WTC11 (cell line): ENCODE measurements at regions not wholly inside any gene's neighbourhood (a gene's known extent, or its start where the extent isn't known, plus 50 kb on each side); places are given as distances from the start of the nearest gene placed in this dataset.

Experiments
- ARID4B ChIP-seq: sonication (generic); formaldehyde crosslinking; IDR thresholded peaks from 2 replicates; pipeline ENCODE4 v1.8.0; 2023; ENCODE audit warnings: missing genetic modification reagents, mild to moderate bottlenecking, borderline replicate concordance
- ATF2 ChIP-seq: sonication (generic); formaldehyde crosslinking; IDR thresholded peaks from 2 replicates; pipeline ENCODE4 v1.8.1; 2022; ENCODE audit warnings: low read depth, missing genetic modification reagents, borderline replicate concordance
- CDX4 ChIP-seq: fragments of 250-450 bp; sonication (Bioruptor Pico); IDR thresholded peaks from 2 replicates; pipeline ENCODE4 v1.9.0; 2021; ENCODE audit warnings: moderate library complexity, mild to moderate bottlenecking, inconsistent platforms, borderline replicate concordance
- FOXJ3 ChIP-seq: sonication (generic); formaldehyde crosslinking; IDR thresholded peaks from 2 replicates; pipeline ENCODE4 v1.9.0; 2021; ENCODE audit warnings: missing genetic modification reagents, mild to moderate bottlenecking, borderline replicate concordance
- FOXK1 ChIP-seq: sonication (generic); formaldehyde crosslinking; IDR thresholded peaks from 2 replicates; pipeline ENCODE4 v1.8.0; 2022; ENCODE audit warnings: mild to moderate bottlenecking, moderate library complexity, missing genetic modification reagents
- NR1H2 ChIP-seq: sonication (generic); formaldehyde crosslinking; IDR thresholded peaks from 2 replicates; pipeline ENCODE4 v1.9.0; 2021; ENCODE audit warnings: mild to moderate bottlenecking, moderate library complexity, missing genetic modification reagents
- SOX15 ChIP-seq: fragments of 250-450 bp; sonication (Bioruptor Pico); IDR thresholded peaks from 2 replicates; pipeline ENCODE4 v1.9.0; 2021; ENCODE audit warnings: mild to moderate bottlenecking
- ZBTB21 ChIP-seq: sonication (generic); formaldehyde crosslinking; IDR thresholded peaks from 2 replicates; pipeline ENCODE4 v1.8.1; 2023; ENCODE audit warnings: mild to moderate bottlenecking, missing genetic modification reagents, borderline replicate concordance
- ZNF232 ChIP-seq: sonication (generic); formaldehyde crosslinking; IDR thresholded peaks from 2 replicates; pipeline ENCODE4 v1.8.0; 2022; ENCODE audit warnings: mild to moderate bottlenecking, missing genetic modification reagents
- ZNF423 ChIP-seq: fragments of 250-450 bp; sonication (Bioruptor Pico); IDR thresholded peaks from 2 replicates; pipeline ENCODE4 v2.1.2; 2022; ENCODE audit warnings: mild to moderate bottlenecking, moderate library complexity
- ZNF512 ChIP-seq: sonication (generic); formaldehyde crosslinking; IDR thresholded peaks from 2 replicates; pipeline ENCODE4 v1.8.1; 2022; ENCODE audit warnings: missing genetic modification reagents, borderline replicate concordance
- ZNF532 ChIP-seq: fragments of 250-450 bp; sonication (Bioruptor Pico); IDR thresholded peaks from 2 replicates; pipeline ENCODE4 v1.9.0; 2021; ENCODE audit warnings: mild to moderate bottlenecking, borderline replicate concordance
- TF ChIP-seq, protein P1 (sequence below): sonication (generic); formaldehyde crosslinking; IDR thresholded peaks from 2 replicates; pipeline ENCODE4 v1.8.0; 2023; ENCODE audit warnings: mild to moderate bottlenecking, missing genetic modification reagents
- TF ChIP-seq, protein P2 (sequence below): sonication (generic); formaldehyde crosslinking; IDR thresholded peaks from 2 replicates; pipeline ENCODE4 v1.8.1; 2022; ENCODE audit warnings: mild to moderate bottlenecking, missing genetic modification reagents, moderate library complexity, borderline replicate concordance
- TF ChIP-seq, protein P3 (sequence below): sonication (generic); formaldehyde crosslinking; IDR thresholded peaks from 2 replicates; pipeline ENCODE4 v1.8.1; 2023; ENCODE audit warnings: mild to moderate bottlenecking, missing genetic modification reagents, borderline replicate concordance

DNA sequence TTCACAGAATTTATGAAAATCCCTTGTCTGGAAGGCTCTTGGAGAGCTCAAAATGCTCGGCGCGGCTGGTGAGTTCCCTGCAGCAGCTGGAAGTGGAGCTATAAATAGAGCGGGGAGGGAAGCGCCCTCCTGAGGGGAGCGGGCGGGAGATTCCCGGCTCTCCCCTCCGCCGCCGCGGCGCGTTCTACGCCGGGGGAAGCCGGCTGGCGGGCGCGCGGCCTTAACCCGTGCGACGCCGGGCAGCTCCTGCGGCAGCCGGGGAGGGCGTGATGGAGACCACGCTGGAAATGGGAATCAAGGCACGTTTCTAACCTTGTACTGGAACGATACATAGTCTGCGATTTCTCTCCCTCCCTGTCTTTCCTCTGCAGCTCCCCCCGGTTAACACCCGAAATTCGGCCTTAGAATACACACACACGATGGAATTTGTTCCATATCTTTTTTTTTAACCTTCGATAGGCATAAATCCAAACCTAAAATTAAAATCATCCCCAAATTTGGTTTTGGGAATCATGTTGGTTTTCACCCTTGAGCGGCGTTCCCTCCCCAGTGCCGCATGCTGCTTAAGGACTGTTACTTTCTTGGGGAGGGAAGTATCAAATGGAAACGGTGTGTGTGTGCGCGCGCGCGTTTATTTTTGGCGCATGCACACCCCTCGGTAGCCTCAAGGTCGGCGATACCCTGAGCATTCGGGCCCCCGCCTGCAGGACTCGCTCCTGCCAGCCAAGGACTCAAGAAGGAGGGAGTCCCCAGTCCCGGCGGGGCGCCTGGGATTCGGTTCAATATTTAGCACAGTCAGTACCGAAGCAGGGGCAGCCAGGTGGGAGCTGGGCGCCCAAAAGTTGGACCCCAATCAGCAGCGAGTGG lies 306.3 kb upstream of the KCNN2 start (continued):
- TF ChIP-seq, protein P1, sequence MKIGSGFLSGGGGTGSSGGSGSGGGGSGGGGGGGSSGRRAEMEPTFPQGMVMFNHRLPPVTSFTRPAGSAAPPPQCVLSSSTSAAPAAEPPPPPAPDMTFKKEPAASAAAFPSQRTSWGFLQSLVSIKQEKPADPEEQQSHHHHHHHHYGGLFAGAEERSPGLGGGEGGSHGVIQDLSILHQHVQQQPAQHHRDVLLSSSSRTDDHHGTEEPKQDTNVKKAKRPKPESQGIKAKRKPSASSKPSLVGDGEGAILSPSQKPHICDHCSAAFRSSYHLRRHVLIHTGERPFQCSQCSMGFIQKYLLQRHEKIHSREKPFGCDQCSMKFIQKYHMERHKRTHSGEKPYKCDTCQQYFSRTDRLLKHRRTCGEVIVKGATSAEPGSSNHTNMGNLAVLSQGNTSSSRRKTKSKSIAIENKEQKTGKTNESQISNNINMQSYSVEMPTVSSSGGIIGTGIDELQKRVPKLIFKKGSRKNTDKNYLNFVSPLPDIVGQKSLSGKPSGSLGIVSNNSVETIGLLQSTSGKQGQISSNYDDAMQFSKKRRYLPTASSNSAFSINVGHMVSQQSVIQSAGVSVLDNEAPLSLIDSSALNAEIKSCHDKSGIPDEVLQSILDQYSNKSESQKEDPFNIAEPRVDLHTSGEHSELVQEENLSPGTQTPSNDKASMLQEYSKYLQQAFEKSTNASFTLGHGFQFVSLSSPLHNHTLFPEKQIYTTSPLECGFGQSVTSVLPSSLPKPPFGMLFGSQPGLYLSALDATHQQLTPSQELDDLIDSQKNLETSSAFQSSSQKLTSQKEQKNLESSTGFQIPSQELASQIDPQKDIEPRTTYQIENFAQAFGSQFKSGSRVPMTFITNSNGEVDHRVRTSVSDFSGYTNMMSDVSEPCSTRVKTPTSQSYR: peak; percentile 62; the same call in 1 of the 2 replicates
- TF ChIP-seq FOXJ3 (CRISPR knock-in tag): no peak
- no peak for TF ChIP-seq ARID4B (CRISPR knock-in tag)
- TF ChIP-seq, protein P2, sequence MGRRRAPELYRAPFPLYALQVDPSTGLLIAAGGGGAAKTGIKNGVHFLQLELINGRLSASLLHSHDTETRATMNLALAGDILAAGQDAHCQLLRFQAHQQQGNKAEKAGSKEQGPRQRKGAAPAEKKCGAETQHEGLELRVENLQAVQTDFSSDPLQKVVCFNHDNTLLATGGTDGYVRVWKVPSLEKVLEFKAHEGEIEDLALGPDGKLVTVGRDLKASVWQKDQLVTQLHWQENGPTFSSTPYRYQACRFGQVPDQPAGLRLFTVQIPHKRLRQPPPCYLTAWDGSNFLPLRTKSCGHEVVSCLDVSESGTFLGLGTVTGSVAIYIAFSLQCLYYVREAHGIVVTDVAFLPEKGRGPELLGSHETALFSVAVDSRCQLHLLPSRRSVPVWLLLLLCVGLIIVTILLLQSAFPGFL (CRISPR knock-in tag): no peak
- TF ChIP-seq ATF2 (CRISPR knock-in tag): no peak
- no peak for TF ChIP-seq SOX15 (CRISPR knock-in tag)
- no peak for TF ChIP-seq ZNF532 (CRISPR knock-in tag)
- TF ChIP-seq FOXK1 (CRISPR knock-in tag): no peak; the same call in 1 of the 2 replicates
- TF ChIP-seq, protein P3, sequence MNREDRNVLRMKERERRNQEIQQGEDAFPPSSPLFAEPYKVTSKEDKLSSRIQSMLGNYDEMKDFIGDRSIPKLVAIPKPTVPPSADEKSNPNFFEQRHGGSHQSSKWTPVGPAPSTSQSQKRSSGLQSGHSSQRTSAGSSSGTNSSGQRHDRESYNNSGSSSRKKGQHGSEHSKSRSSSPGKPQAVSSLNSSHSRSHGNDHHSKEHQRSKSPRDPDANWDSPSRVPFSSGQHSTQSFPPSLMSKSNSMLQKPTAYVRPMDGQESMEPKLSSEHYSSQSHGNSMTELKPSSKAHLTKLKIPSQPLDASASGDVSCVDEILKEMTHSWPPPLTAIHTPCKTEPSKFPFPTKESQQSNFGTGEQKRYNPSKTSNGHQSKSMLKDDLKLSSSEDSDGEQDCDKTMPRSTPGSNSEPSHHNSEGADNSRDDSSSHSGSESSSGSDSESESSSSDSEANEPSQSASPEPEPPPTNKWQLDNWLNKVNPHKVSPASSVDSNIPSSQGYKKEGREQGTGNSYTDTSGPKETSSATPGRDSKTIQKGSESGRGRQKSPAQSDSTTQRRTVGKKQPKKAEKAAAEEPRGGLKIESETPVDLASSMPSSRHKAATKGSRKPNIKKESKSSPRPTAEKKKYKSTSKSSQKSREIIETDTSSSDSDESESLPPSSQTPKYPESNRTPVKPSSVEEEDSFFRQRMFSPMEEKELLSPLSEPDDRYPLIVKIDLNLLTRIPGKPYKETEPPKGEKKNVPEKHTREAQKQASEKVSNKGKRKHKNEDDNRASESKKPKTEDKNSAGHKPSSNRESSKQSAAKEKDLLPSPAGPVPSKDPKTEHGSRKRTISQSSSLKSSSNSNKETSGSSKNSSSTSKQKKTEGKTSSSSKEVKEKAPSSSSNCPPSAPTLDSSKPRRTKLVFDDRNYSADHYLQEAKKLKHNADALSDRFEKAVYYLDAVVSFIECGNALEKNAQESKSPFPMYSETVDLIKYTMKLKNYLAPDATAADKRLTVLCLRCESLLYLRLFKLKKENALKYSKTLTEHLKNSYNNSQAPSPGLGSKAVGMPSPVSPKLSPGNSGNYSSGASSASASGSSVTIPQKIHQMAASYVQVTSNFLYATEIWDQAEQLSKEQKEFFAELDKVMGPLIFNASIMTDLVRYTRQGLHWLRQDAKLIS (CRISPR knock-in tag): no peak
- TF ChIP-seq ZNF232 (CRISPR knock-in tag): 0 out of 2 replicates have a peak, but pooled peaks have one; percentile 50
- peak; percentile 66 for TF ChIP-seq ZBTB21
- no peak for TF ChIP-seq CDX4
- TF ChIP-seq NR1H2 (CRISPR knock-in tag): no peak
- TF ChIP-seq ZNF423 (CRISPR knock-in tag): no peak
- TF ChIP-seq ZNF512 (CRISPR knock-in tag): no peak
